HCT116 (cell line): ENCODE measurements at regions not wholly inside any gene's neighbourhood (a gene's known extent, or its start where the extent isn't known, plus 50 kb on each side); places are given as distances from the start of the nearest gene placed in this dataset.

Experiments used
- ATAC-seq: fragments of 200-7000 bp; cut with Tn5 transposase; 2 replicates; pipeline ENCODE4 v1.9.1; 2020; ENCODE audit warnings: mild to moderate bottlenecking, moderate library complexity
- BruUV-seq: library from RNA; stranded (reverse); fragments of 400-500 nt; replicated peaks from 2 replicates; lab custom pipeline; 2021; lab: Mats Ljungman, UMichigan
- CTCF ChIA-PET: fragments of 300-600 bp; sonication (Branson Sonifier 250); formaldehyde crosslinking; loops from one replicate; lab custom pipeline; 2021; ENCODE audit warnings: antibody characterized with exemption; lab: Charles Lee
- POLR2A ChIA-PET: fragments of 300-600, 350-600 bp; sonication (Branson Sonifier 250); formaldehyde crosslinking; loops from one replicate; lab custom pipeline; 2021; ENCODE audit warnings: antibody characterized with exemption; lab: Charles Lee
- RAD21 ChIA-PET, 2 experiments: fragments of 300-600 bp; sonication (Branson Sonifier 250); formaldehyde crosslinking; loops; one replicate each; lab custom pipeline; 2023; ENCODE audit warnings: low total read pairs in 2 of 2; ENCODE audit not compliant: uncharacterized antibody in 2 of 2, unreplicated experiment in 2 of 2, low non-redundant PET in 1 of 2; lab: Charles Lee
- DNase-seq: peaks from one replicate; pipeline ENCODE4 v3.0.0-alpha.2; 2010; ENCODE audit warnings: low read depth, low spot score
- H2AFZ ChIP-seq: fragments of 200-600 bp; shearing (Covaris generic), sonication (generic); 2 replicates; pipeline ENCODE4 v1.6.1; 2017; ENCODE audit warnings: low read depth, mixed run types, mixed read lengths, antibody characterized with exemption, low read length; ENCODE audit not compliant: poor library complexity, severe bottlenecking
- H3K27ac ChIP-seq: 2 replicates; pipeline ENCODE4 v1.5.1; 2012; ENCODE audit warnings: low read depth, low read length
- H3K27me3 ChIP-seq: fragments of 200-600 bp; sonication (generic); 2 replicates; pipeline ENCODE4 v1.6.1; 2016; ENCODE audit warnings: mixed run types, low read length, mixed read lengths; ENCODE audit not compliant: insufficient read depth
- H3K36me3 ChIP-seq, 2 experiments: fragments of 200-500 bp in 1 of 2; fragments of 200-600 bp in 1 of 2; sonication (Bioruptor generic) in 1 of 2; sonication (generic) in 1 of 2; 2 replicates each; pipeline versions ENCODE4 v1.5.1 to v1.6.1; 2014 to 2016; ENCODE audit warnings: low read length in 2 of 2, inconsistent platforms in 1 of 2, mixed read lengths in 1 of 2, mixed run types in 1 of 2; ENCODE audit not compliant: insufficient read depth in 2 of 2, control insufficient read depth in 1 of 2
- H3K4me1 ChIP-seq, 2 experiments: fragments of 200-600 bp in 1 of 2; sonication (generic) in 1 of 2; 2 replicates each; pipeline versions ENCODE4 v1.5.1 to v1.6.1; 2012 to 2017; ENCODE audit warnings: low read length in 2 of 2, inconsistent platforms in 1 of 2, mild to moderate bottlenecking in 1 of 2, mixed read lengths in 1 of 2, mixed run types in 1 of 2, moderate library complexity in 1 of 2; ENCODE audit not compliant: insufficient read depth in 2 of 2, control insufficient read depth in 1 of 2
- H3K4me2 ChIP-seq: fragments of 200-600 bp; sonication (generic); 2 replicates; pipeline ENCODE4 v1.6.1; 2017; ENCODE audit warnings: mixed run types, low read length, mixed read lengths
- H3K4me3 ChIP-seq, 2 experiments: fragments of 200-600 bp in 1 of 2; sonication (generic) in 1 of 2; replicated peaks in 1 of 2; 2 replicates each; pipeline ENCODE4 v1.5.1; 2011 to 2016; ENCODE audit warnings: low read length in 2 of 2, control low read depth in 1 of 2, low read depth in 1 of 2, mild to moderate bottlenecking in 1 of 2, mixed read lengths in 1 of 2, mixed run types in 1 of 2
- H3K79me2 ChIP-seq: fragments of 200-600 bp; sonication (generic); 2 replicates; pipeline ENCODE4 v1.6.1; 2017; ENCODE audit warnings: mild to moderate bottlenecking, mixed run types, low read length, moderate library complexity, mixed read lengths; ENCODE audit not compliant: insufficient read depth
- H3K9ac ChIP-seq: fragments of 200-600 bp; sonication (generic); 2 replicates; pipeline ENCODE4 v1.6.1; 2016; ENCODE audit warnings: low read length, mixed read lengths
- H3K9me2 ChIP-seq: fragments of 200-600 bp; sonication (generic), shearing (Covaris generic); 2 replicates; pipeline ENCODE4 v1.6.1; 2017; ENCODE audit warnings: mixed run types, mild to moderate bottlenecking, moderate library complexity; ENCODE audit not compliant: insufficient read depth
- H3K9me3 ChIP-seq, 2 experiments: fragments of 200-500 bp in 1 of 2; fragments of 200-600 bp in 1 of 2; sonication (Bioruptor generic) in 1 of 2; sonication (generic) in 1 of 2; 2 replicates each; pipeline ENCODE4 v1.6.1; 2014 to 2017; ENCODE audit warnings: low read length in 2 of 2, mixed read lengths in 2 of 2, inconsistent platforms in 1 of 2, low read depth in 1 of 2, mild to moderate bottlenecking in 1 of 2, mixed run types in 1 of 2, moderate library complexity in 1 of 2; ENCODE audit not compliant: control insufficient read depth in 1 of 2, insufficient read depth in 1 of 2
- H4K20me1 ChIP-seq: fragments of 200-600 bp; sonication (generic), shearing (Covaris generic); 2 replicates; pipeline ENCODE4 v1.6.1; 2017; ENCODE audit warnings: mixed run types, mild to moderate bottlenecking, moderate library complexity; ENCODE audit not compliant: insufficient read depth
- CBX3 ChIP-seq: IDR thresholded peaks from 2 replicates; pipeline ENCODE4 v1.6.1; 2012; ENCODE audit warnings: low read depth
- CEBPB ChIP-seq: IDR thresholded peaks from 2 replicates; pipeline ENCODE4 v1.6.1; 2012; ENCODE audit warnings: low read depth
- EGR1 ChIP-seq: IDR thresholded peaks from 2 replicates; pipeline ENCODE4 v1.6.1; 2012; ENCODE audit warnings: low read depth
- ELF1 ChIP-seq: IDR thresholded peaks from 2 replicates; pipeline ENCODE4 v1.6.1; 2012; ENCODE audit warnings: low read depth, borderline replicate concordance
- EZH2 ChIP-seq: fragments of 200-600 bp; sonication (generic); IDR thresholded peaks from 2 replicates; pipeline ENCODE4 v1.6.1; 2017; ENCODE audit warnings: antibody characterized with exemption, mixed run types
- EZH2phosphoT487 ChIP-seq: fragments of 200-600 bp; IDR thresholded peaks from 2 replicates; pipeline ENCODE4 v1.6.1; 2018; ENCODE audit warnings: antibody characterized with exemption, borderline replicate concordance
- FOSL1 ChIP-seq: IDR thresholded peaks from 2 replicates; pipeline ENCODE4 v1.6.1; 2012; ENCODE audit warnings: low read depth
- POLR2A ChIP-seq: IDR thresholded peaks from 2 replicates; pipeline ENCODE4 v1.7.0; 2011; ENCODE audit warnings: borderline replicate concordance; ENCODE audit not compliant: insufficient read depth, insufficient read length; ENCODE audit errors: extremely low read depth
- POLR2AphosphoS5 ChIP-seq: IDR thresholded peaks from 2 replicates; pipeline ENCODE4 v1.6.1; 2011; ENCODE audit warnings: mild to moderate bottlenecking, low read depth, low read length, moderate library complexity
- RAD21 ChIP-seq: IDR thresholded peaks from 2 replicates; pipeline ENCODE4 v1.6.1; 2012; ENCODE audit warnings: low read depth, mild to moderate bottlenecking
- REST ChIP-seq: IDR thresholded peaks from 2 replicates; pipeline ENCODE4 v1.6.1; 2012; ENCODE audit warnings: low read depth
- SRF ChIP-seq: IDR thresholded peaks from 2 replicates; pipeline ENCODE4 v1.6.1; 2012; ENCODE audit warnings: low read depth
- ZBTB33 ChIP-seq: IDR thresholded peaks from 2 replicates; pipeline ENCODE4 v1.6.1; 2011; ENCODE audit warnings: mild to moderate bottlenecking, low read length, moderate library complexity; ENCODE audit not compliant: insufficient replicate concordance; ENCODE audit errors: extremely low read depth
- ZNF274 ChIP-seq: fragments of 200-500 bp; sonication (Bioruptor generic); IDR thresholded peaks from 2 replicates; pipeline ENCODE4 v1.6.1; 2014; ENCODE audit warnings: mild to moderate bottlenecking, low read depth, low read length, inconsistent platforms
- intact Hi-C: fragments of 100-400 bp; cut with micrococcal nuclease; formaldehyde crosslinking; loops from 2 replicates; pipeline ENCODE4 v1.10.0; 2022
- TF ChIP-seq, protein P1 (sequence below): IDR thresholded peaks from 2 replicates; pipeline ENCODE4 v1.6.1; 2012

DNA sequence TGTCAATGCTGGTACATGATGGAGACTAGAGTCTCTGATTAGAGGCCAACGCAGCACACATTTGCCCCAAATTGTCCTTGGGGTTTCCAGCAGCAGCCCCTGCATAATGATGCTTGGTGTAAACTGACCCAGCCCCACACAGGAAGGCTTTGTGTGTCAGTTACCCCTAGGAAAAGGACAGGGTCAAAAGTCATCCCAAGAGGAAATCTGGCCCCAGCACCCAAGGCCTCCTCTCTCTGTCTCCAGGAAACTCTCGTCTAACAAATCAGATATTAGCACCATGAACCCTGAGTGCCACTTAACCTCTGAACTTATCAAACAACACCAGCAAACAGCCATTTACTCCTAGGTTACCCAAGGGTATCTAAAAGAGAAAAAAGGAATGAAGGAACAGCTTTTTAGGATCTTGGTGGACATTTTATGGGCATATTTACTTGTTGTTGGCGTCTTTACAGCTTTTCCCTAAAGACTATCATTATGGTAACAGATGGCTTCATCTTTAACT, 84.5 kb downstream of the PSMG1 start:
- BruUV-seq = no TSS peak
- H3K4me2 ChIP-seq = no peak overlapping the region
- RAD21 ChIA-PET = no interaction called here
- H3K9me2 ChIP-seq = no peaks in the 10 kb centered on the region
- TF ChIP-seq CEBPB = no peak
- TF ChIP-seq ELF1 = no peak
- no peak for TF ChIP-seq FOSL1
- H3K79me2 ChIP-seq = no peaks in the 10 kb centered on the region
- DNase-seq (no peak), ATAC-seq (no peak)
- H3K27ac ChIP-seq = no peak overlapping the region
- no peak overlapping the region for H3K9ac ChIP-seq
- H3K27me3 ChIP-seq = peaks cover under 1% of the 10 kb centered on the region; the same call in 1 of the 2 replicates
- CTCF ChIA-PET = no interaction called here
- no peaks in the 10 kb centered on the region for H3K36me3 ChIP-seq
- H3K4me3 ChIP-seq = no peak overlapping the region
- H2AFZ ChIP-seq = no peak overlapping the region
- H3K4me1 ChIP-seq = no peaks in the 10 kb centered on the region
- intact Hi-C loops = no loop called here
- H3K9me3 ChIP-seq = no peaks in the 10 kb centered on the region
- H4K20me1 ChIP-seq = no peaks in the 10 kb centered on the region
- POLR2A ChIA-PET = no interaction called here

DNA sequence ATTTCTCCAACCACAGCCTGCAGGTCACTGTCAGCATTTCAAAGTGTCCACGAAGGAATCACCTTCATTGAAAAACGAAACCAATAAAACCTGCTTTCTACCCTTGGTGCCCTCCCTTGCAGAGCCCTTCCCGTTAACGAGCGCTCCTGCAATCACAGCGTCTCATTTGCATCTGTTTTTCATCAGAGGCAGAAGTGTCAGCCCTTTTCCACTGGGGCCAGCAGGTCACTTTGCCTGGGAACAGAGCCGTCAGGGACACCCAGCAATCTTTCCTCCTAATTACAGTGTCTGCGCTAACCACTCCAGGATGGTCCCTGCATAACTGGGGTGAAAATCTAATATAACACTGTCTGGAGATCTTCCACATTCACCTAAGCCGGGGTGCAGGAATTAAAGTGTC, 85.3 kb downstream of the PSMG1 start:
- Histone ChIP-seq H2AFZ (no peak overlapping the region), H3K9me2 (no peaks in the 10 kb centered on the region), H3K36me3 (no peaks in the 10 kb centered on the region), H4K20me1 (no peaks in the 10 kb centered on the region), H3K9ac (no peak overlapping the region), H3K4me1 (no peaks in the 10 kb centered on the region), H3K27me3 (no peaks in the 10 kb centered on the region), H3K79me2 (no peaks in the 10 kb centered on the region), H3K9me3 (no peaks in the 10 kb centered on the region), H3K4me3 (no peak overlapping the region), H3K4me2 (no peak overlapping the region), H3K27ac (no peak overlapping the region)
- POLR2A ChIA-PET = no interaction called here
- ATAC-seq = no peak
- no peak for DNase-seq
- RAD21 ChIA-PET = no interaction called here
- intact Hi-C loops = no loop called here
- no TSS peak for BruUV-seq
- CTCF ChIA-PET = no interaction called here
- no peak for TF ChIP-seq POLR2AphosphoS5
- TF ChIP-seq EZH2 = no peak
- TF ChIP-seq, protein P1, sequence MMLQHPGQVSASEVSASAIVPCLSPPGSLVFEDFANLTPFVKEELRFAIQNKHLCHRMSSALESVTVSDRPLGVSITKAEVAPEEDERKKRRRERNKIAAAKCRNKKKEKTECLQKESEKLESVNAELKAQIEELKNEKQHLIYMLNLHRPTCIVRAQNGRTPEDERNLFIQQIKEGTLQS = no peak
- no peak for TF ChIP-seq CBX3
- no peak for TF ChIP-seq ZBTB33
- no peak for TF ChIP-seq SRF
- TF ChIP-seq EZH2phosphoT487 = no peak
- TF ChIP-seq EGR1 = no peak
- TF ChIP-seq POLR2A = no peak
- no peak for TF ChIP-seq RAD21
- TF ChIP-seq REST = no peak
- TF ChIP-seq FOSL1 = no peak
- no peak for TF ChIP-seq ELF1
- TF ChIP-seq ZNF274 = no peak
